Thyroid gland (tissue), 4 donors: ENCODE measurements at regions not wholly inside any gene's neighbourhood (a gene's known extent, or its start where the extent isn't known, plus 50 kb on each side); places are given as distances from the start of the nearest gene placed in this dataset.
"Not testable (repeated sequence)": the region's sequence is repeated elsewhere in the genome, so short reads cannot be mapped to it uniquely, and the experiment has no call there.

Source experiments
- DNase-seq, 2 donors: peaks; one replicate each; pipeline ENCODE4 v3.0.0-alpha.2; 2019
- H3K27ac ChIP-seq, 3 donors: fragments of 200-600 bp; sonication (generic); 1 replicate in 2 of 3; 2 replicates in 1 of 3; pipeline ENCODE4 v1.5.1; 2016 to 2019; ENCODE audit warnings: mild to moderate bottlenecking in 1 of 3, moderate library complexity in 1 of 3
- H3K27me3 ChIP-seq: fragments of 200-600 bp; sonication (generic); one replicate; pipeline ENCODE4 v1.5.1; 2019
- H3K36me3 ChIP-seq, 2 donors: fragments of 200-600 bp; sonication (generic); one replicate each; pipeline ENCODE4 v1.5.1; 2016 to 2019
- H3K4me1 ChIP-seq, 2 donors: fragments of 200-600 bp; sonication (generic); one replicate each; pipeline ENCODE4 v1.5.1; 2017 to 2019
- H3K4me3 ChIP-seq, 3 donors: fragments of 200-600 bp; sonication (generic); replicated peaks in 1 of 3; 1 replicate in 2 of 3; 2 replicates in 1 of 3; pipeline ENCODE4 v1.5.1; 2016; ENCODE audit warnings: mild to moderate bottlenecking in 1 of 3
- H3K9me3 ChIP-seq: fragments of 200-600 bp; sonication (generic); one replicate; pipeline ENCODE4 v1.5.1; 2017
- CTCF ChIP-seq, 6 experiments: fragments of 200-600 bp in 3 of 6; fragments of 450-650 bp in 3 of 6; sonication (generic) in 3 of 6; IDR thresholded peaks; one replicate each; pipeline ENCODE4 v1.5.1; 2016 to 2019; ENCODE audit warnings: antibody characterized with exemption in 6 of 6, mild to moderate bottlenecking in 2 of 6, inconsistent platforms in 1 of 6, moderate library complexity in 1 of 6
- POLR2A ChIP-seq, 2 donors: fragments of 450-650 bp; IDR thresholded peaks; one replicate each; pipeline ENCODE4 v1.6.1; 2017; ENCODE audit warnings: antibody characterized with exemption in 2 of 2, mild to moderate bottlenecking in 2 of 2, moderate library complexity in 1 of 2
- WGBS, 2 donors: methylation state at CpG; one replicate each; pipeline ENCODE4 v1.1.5; 2017; 5-methylcytosine and 5-hydroxymethylcytosine counted together
- intact Hi-C: fragments of 100-400 bp; cut with DNase I; formaldehyde crosslinking; loops from one replicate; pipeline ENCODE4 v1.15.1; 2023

- H3K36me3 ChIP-seq: no peaks in the 10 kb centered on the region
- H3K4me3 ChIP-seq: no peak overlapping the region
- no peak for DNase-seq
- no peaks in the 10 kb centered on the region for H3K27me3 ChIP-seq
- 81 to 82% methylated on average over 2 of the region's 2 CpGs for WGBS, 2 donors
- H3K27ac ChIP-seq: no peak overlapping the region
- no peaks in the 10 kb centered on the region for H3K4me1 ChIP-seq
- no peak for TF ChIP-seq POLR2A (IDR thresholded peaks at IDR 0.05)
- TF ChIP-seq CTCF (IDR thresholded peaks at IDR 0.05): no peak
- H3K9me3 ChIP-seq: no peaks in the 10 kb centered on the region
- intact Hi-C loops: no loop called here
Measured at GRCh38 chrX:128805236-128805635, 718.1 kb downstream of the SMARCA1 start.

DNA sequence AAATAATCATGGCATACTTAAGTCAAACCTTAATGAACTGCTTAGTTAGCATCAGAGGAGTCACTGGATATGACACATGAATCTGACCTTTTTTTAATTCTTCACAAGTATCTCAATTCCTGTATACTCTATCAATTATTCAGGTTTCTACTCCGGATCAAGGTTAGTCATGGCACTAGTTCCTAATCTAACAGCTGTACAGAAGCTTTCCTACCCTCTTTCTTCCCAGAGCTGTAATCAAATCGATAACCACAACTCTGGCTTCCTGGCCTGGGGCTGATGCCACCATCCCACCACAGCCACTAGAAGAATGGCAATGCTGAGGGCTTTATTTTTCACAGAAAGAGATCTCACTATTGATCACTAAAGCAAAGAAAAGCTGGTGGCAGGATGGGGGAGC, 718.5 kb downstream of the SMARCA1 start:
- 97 to 100% methylated on average over 2 of the region's 2 CpGs for WGBS, 2 donors
- DNase-seq: no peak
- intact Hi-C loops: no loop called here
- Histone ChIP-seq H3K27me3 (no peaks in the 10 kb centered on the region), H3K4me3 (no peak overlapping the region), H3K27ac (no peak overlapping the region), H3K36me3 (no peaks in the 10 kb centered on the region), H3K4me1 (no peaks in the 10 kb centered on the region), H3K9me3 (no peaks in the 10 kb centered on the region)
- TF ChIP-seq CTCF (IDR thresholded peaks at IDR 0.05) (no peak), POLR2A (IDR thresholded peaks at IDR 0.05) (no peak)

DNA sequence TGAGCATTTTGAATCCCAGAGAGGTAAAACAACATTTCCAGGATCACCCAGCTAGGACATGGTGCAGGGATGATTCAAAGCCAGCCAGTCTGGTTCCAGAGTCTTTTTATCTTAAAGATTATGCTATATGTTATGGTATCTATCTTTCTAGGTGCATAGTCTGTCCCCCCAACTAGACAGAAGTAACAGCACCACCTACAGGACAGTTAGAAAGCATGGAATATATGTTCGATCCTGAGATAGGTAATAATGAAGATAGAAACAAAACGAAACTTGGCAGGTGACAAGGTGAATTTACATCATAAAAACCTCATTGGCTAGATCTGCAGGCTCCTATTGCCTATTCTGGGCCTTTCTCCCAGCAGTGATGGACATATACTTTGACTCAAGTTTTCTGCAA, 723.2 kb downstream of the SMARCA1 start:
- no peak for DNase-seq
- H3K27me3 ChIP-seq: no peaks in the 10 kb centered on the region
- no peak overlapping the region for H3K27ac ChIP-seq
- no peaks in the 10 kb centered on the region for H3K36me3 ChIP-seq
- H3K4me3 ChIP-seq: no peak overlapping the region
- 51 to 67% methylated on average over 2 of the region's 2 CpGs for WGBS, 2 donors
- intact Hi-C loops: no loop called here
- no peak for TF ChIP-seq POLR2A (IDR thresholded peaks at IDR 0.05)
- TF ChIP-seq CTCF (IDR thresholded peaks at IDR 0.05): no peak
- no peaks in the 10 kb centered on the region for H3K9me3 ChIP-seq
- H3K4me1 ChIP-seq: no peaks in the 10 kb centered on the region

- WGBS, 2 donors: 27 to 45% methylated on average over 3 to 4 of the region's 6 CpGs
- H3K4me1 ChIP-seq, intact Hi-C loops, H3K4me3 ChIP-seq, H3K9me3 ChIP-seq, DNase-seq, H3K27ac ChIP-seq, H3K27me3 ChIP-seq, H3K36me3 ChIP-seq: not testable (repeated sequence)
Measured at GRCh38 chrX:128783139-128783538, 730.9 kb upstream of the ACTRT1 start.

- Histone ChIP-seq H3K4me1 (no peaks in the 10 kb centered on the region), H3K9me3 (no peaks in the 10 kb centered on the region), H3K27ac (no peak overlapping the region), H3K27me3 (no peaks in the 10 kb centered on the region), H3K4me3 (no peak overlapping the region), H3K36me3 (no peaks in the 10 kb centered on the region)
- DNase-seq: no peak
- WGBS, 2 donors: no CpG with 5 or more reads among the region's 1 CpG
- TF ChIP-seq POLR2A (IDR thresholded peaks at IDR 0.05) (no peak), CTCF (IDR thresholded peaks at IDR 0.05) (no peak)
- intact Hi-C loops: no loop called here
Measured at GRCh38 chrX:128781506-128781905, 729.3 kb upstream of the ACTRT1 start.

DNA sequence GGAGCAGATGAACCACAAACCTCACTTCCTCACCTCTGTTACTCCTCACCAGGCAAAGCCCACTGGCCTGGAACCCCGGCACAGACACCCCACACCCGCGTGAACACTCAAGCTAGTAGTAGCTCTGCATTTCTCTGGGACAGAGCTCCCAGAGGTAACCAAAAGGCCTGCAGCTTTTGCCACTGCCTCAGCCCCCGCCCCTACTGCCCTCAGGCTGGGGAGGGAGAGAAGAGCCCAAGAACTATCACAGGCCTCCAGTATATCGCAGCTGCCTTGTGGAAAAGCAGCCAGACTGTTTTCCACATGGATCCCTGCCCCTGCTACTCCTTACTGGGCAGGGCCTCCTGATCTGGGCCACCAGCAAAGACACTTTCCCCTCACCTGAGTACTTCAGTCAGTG, 728.7 kb upstream of the ACTRT1 start:
- TF ChIP-seq CTCF (IDR thresholded peaks at IDR 0.05) (no peak), POLR2A (IDR thresholded peaks at IDR 0.05) (no peak)
- H3K9me3 ChIP-seq: no peaks in the 10 kb centered on the region
- H3K27ac ChIP-seq: no peak overlapping the region
- no peaks in the 10 kb centered on the region for H3K36me3 ChIP-seq
- no peaks in the 10 kb centered on the region for H3K27me3 ChIP-seq
- DNase-seq: no peak
- WGBS, 2 donors: 88% methylated on average over 4 of the region's 5 CpGs; no CpG with 5 or more reads in 1 of the 2 donors
- no peak overlapping the region for H3K4me3 ChIP-seq
- intact Hi-C loops: no loop called here
- no peaks in the 10 kb centered on the region for H3K4me1 ChIP-seq
